GM12874 (cell line): ENCODE measurements at regions not wholly inside any gene's neighbourhood (a gene's known extent, or its start where the extent isn't known, plus 50 kb on each side); places are given as distances from the start of the nearest gene placed in this dataset.

Source experiments
- CTCF ChIP-seq: IDR thresholded peaks from 2 replicates; pipeline ENCODE4 v1.5.1; 2011; ENCODE audit warnings: low read depth, mild to moderate bottlenecking, control low read depth, low read length, moderate library complexity; ENCODE audit not compliant: insufficient read depth

DNA sequence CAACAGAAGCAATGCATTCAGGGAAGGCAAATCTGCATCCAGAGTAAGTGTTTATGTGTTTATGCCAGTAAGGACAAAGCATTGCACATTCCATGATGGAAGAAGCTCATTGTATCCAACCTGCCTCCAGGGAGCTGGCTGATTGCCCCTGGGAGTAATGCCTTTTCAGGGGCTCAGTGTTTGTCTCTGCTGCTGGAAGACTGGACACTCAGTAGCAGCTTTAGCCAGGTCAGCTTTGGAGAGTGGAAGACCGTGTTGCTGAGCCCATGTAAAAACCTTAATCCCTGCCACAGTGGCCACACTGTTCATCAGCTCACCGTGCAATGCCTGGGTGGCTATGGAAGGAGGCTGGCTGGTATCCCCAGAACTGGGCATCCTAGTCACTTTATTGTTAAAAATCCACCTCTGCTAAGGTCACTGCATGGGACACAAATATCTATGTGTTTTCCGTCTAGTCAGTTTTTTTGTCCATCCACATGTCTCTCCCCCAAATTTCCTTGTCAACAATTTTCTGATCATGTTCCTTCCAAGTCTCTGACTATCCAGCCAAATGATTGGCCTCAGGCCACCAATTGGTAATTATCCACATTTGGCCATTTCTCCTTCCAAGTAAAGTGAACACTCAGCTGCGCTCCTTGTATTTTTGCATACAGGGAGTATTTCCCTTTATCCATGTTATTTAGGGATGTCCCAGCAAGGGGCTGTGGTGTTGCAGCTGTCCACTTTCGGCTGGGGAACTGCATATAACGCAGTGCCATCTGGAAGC lies 2044.5 kb upstream of the AGA start:
- TF ChIP-seq CTCF = no peak

- TF ChIP-seq CTCF = no peak
Observed at GRCh38 chr4:179492260-179493080, 2050.2 kb upstream of the AGA start.

DNA sequence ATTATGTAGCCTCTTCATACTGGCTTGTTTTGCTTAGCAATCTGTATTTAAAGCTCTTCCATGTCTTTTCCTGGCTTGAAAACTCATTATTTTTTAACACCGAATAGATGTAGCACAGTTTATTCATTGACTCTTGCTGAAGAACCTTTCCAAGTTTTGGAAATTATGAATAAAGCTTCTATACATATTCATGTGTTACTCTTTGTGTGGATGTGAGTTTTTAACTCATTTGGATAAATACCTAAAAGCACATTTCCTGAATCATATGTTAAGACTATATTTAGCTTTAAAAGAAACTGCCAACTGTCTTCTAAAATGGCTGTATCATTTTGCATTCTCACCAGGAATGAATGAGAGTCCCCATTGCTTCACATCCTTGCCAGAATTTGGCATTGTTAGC lies 2061.7 kb upstream of the AGA start:
- no peak for TF ChIP-seq CTCF

- no peak for TF ChIP-seq CTCF
Observed at GRCh38 chr4:179509489-179509888, 2067.3 kb upstream of the AGA start.

GRCh38 chr4:179521952-179522351 lies 2079.7 kb upstream of the AGA start:
- TF ChIP-seq CTCF = no peak

- no peak for TF ChIP-seq CTCF
Observed at GRCh38 chr4:179530958-179531357, 2088.7 kb upstream of the AGA start.

- no peak for TF ChIP-seq CTCF
Observed at GRCh38 chr4:179536694-179537093, 2094.5 kb upstream of the AGA start.
